ENCODE measurements at regions not wholly inside any gene's neighbourhood (a gene's known extent, or its start where the extent isn't known, plus 50 kb on each side); places are given as distances from the start of the nearest gene placed in this dataset.

DNA sequence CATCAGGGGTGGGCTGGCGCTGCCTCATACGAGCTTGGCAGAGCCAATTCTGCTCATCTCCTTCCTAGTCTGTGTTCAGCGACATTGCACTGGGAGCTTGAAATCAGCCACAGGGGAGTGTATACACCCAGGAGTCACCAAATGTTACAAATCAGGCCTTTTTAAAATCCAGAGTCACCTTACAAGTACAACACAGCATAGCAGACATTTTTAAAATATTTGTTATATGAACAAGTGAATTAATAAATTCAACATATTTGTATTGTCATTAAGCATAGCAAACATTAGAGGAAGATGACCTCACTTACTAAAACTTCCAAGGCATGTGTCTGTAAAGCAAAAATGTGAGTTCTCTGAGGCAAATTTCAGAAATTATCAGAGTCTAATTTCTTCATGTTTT is 210.0 kb downstream of the HLX start:
- H3K4me3 ChIP-seq (ENCODE audit: low read depth, low read length) = no peak overlapping the region
- ChIA-PET POLR2A (interaction anchor here (1.0 kb wide), 1 partner anchor 9 kb away, joined by 5 read pairs; no protein-coding TSS in a partner anchor), CTCF (interaction anchor here (1.6 kb wide), 1 partner anchor 215 kb away, joined by 4 read pairs; no protein-coding TSS in a partner anchor)
- no peak for DNase-seq (ENCODE audit: low read depth, low spot score)
- TF ChIP-seq, protein P1, sequence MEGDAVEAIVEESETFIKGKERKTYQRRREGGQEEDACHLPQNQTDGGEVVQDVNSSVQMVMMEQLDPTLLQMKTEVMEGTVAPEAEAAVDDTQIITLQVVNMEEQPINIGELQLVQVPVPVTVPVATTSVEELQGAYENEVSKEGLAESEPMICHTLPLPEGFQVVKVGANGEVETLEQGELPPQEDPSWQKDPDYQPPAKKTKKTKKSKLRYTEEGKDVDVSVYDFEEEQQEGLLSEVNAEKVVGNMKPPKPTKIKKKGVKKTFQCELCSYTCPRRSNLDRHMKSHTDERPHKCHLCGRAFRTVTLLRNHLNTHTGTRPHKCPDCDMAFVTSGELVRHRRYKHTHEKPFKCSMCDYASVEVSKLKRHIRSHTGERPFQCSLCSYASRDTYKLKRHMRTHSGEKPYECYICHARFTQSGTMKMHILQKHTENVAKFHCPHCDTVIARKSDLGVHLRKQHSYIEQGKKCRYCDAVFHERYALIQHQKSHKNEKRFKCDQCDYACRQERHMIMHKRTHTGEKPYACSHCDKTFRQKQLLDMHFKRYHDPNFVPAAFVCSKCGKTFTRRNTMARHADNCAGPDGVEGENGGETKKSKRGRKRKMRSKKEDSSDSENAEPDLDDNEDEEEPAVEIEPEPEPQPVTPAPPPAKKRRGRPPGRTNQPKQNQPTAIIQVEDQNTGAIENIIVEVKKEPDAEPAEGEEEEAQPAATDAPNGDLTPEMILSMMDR (IDR thresholded peaks at IDR 0.05; ENCODE audit: insufficient read depth, low read length, missing control alignments) = no peak

DNA sequence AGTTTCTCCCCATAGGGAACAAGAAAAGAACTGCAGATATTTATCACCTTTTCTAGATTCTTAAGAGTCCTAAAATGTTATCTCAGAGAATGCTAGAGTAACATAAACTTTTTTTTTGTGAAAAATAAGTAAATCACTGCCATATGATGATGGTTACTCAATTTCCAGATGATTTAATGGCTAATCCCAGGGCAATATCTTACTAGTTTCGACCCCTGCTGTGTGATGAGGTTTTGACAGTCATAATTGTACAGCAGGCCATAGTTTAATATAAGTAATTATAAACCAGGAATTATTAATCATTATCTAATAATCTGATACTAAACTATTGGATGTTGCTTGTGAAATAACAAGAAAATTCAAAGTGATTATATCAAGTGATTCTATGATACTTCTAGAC is 210.6 kb downstream of the HLX start:
- no peak for DNase-seq (ENCODE audit: low read depth, low spot score)
- ChIA-PET CTCF (no interaction called here), POLR2A (interaction anchor here (1.0 kb wide), 1 partner anchor 8 kb away, joined by 5 read pairs; no protein-coding TSS in a partner anchor)
- H3K4me3 ChIP-seq (ENCODE audit: low read depth, low read length) = no peak overlapping the region
- TF ChIP-seq, protein P1 (IDR thresholded peaks at IDR 0.05; ENCODE audit: insufficient read depth, low read length, missing control alignments) = no peak

DNA sequence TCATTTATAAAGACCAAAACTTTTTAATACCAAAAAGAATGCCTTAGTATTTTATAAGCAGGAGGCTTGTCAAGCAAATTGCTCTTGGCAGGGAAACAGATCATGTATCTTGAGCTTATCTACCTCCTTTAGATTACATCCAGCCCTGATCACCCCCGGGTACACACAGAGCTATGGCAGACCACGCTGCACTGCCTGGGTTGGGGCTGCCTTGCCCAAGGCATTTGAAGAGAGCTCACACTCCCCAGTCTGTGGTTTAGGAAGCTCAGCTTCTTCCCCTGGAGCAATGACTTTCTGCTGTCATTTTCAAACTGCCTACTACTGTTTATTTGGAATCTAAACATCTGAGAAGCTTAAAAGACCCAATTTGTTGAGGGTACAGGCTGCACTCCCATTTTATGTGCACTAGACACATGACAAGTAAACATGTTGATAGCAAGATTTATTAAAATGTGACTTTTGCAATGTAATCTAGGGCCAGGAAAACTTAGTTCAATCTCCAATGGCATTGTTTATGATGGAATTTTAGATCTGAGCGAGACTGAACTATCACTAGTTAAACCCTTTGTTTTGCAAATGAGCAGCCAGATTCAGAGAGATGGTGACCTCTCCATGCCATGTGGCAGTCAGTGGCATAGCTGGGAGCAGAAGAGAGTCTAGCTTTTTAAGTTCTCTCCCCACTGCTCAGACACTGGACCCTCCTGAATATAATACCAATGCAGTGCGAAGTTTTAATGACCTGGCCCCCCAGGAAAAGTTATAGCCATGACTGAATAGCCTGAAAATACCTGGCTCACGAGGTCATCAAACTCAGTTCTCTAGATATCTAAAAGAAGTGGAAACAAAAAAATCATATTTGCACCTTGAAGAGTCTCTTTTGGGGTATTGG is 214.9 kb downstream of the HLX start:
- POLR2A ChIA-PET = no interaction called here
- H3K4me3 ChIP-seq (ENCODE audit: low read depth, low read length) = no peak overlapping the region
- TF ChIP-seq, protein P1 (IDR thresholded peaks at IDR 0.05; ENCODE audit: insufficient read depth, low read length, missing control alignments) = no peak
- CTCF ChIA-PET = interaction anchor here (0.8 to 2.1 kb wide), 6 partner anchors 101 to 284 kb away, joined by 3 to 6 read pairs (median 3); no protein-coding TSS in a partner anchor
- no peak for DNase-seq (ENCODE audit: low read depth, low spot score)

DNA sequence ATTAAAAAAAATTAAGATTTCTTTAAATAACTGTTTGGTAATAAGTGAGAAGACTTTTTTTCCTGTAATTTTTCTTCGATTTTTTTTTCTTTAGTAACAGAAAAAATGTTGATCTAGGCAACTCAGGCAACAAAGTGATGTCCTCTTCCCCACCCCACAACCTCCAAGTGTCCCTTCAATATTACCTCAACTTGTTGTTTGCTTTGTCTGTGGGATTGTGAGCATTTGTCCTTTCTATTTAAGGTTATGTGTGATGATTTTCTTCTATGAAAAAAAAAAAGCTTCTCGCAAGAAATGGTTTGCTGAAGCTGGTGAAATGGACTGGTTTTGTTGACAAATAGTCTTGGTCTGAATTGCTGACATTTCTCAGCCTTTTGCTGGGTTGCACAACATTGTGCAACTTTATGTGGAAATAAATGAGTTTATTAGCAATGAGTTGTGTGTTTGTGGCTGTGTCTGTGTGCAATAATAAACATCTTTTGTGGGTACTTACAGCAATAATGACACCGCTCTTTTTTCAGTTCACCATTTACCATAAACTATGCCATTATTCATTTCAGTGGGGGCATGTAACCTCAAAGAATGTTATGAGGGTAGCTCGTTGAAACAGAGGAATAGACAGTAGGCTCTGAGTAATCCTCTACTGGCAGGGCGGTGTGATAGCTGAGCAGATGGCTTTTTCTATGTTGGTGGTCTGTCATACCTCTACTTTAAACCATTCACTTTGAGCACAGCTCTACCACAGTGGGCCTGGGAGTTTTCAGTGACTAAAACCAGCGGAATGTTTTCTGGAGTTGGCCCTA is 218.4 kb downstream of the HLX start:
- ChIA-PET CTCF (interaction anchor here (1.0 to 1.8 kb wide), 3 partner anchors 106 to 320 kb away, joined by 3 to 5 read pairs (median 3); no protein-coding TSS in a partner anchor), POLR2A (interaction anchor here (0.8 to 1.6 kb wide), 5 partner anchors 9 to 218 kb away, joined by 3 to 7 read pairs (median 5); partner anchors contain the start of gene HLX)
- no peak overlapping the region for H3K4me3 ChIP-seq (ENCODE audit: low read depth, low read length)
- TF ChIP-seq, protein P1 (IDR thresholded peaks at IDR 0.05; ENCODE audit: insufficient read depth, low read length, missing control alignments) = no peak
- peak; percentile 98 for DNase-seq (ENCODE audit: low read depth, low spot score)

DNA sequence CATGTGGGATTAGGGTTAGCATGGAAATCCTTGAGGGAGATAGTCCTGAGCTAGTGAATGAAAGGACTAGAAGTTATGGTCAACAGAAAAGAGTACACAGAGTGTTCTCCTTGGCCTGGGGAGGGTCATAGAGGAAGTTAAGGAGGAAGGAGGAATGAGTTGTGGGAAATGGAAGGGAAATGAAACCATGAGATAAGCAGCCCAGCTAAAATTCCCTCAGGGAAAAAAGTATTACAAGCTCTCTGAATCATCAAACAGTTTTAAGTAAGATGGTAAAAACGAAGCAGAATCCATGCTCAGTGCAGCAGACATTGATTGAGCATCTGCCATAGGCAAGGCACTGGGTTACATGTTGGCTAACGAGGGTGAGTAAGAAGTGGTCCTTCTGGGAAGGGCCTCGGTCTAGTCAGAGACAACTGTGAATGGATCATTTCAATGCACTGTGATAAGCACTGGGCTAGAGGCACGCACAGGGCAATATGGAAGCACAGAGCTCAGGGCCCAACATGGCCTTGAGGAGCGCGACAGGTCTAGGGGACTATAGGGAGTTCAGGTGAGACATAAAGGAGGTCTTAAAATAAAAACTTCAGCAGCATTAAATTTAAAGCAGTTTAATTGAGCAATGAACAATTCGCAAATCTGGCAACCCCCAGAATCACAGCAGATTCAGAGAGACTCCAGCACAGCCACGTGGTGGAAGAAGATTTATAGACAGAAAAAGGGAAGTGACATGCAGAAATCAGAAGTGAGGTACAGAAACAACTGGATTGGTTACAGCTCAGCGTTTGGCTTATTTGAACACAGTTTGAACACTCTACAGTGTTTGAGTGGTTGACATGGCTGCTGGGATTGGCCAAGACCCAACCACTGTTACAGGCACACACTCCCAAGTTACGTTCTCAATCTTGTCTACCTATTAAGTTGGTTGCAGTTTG is 219.5 kb downstream of the HLX start:
- DNase-seq (ENCODE audit: low read depth, low spot score) = no peak
- POLR2A ChIA-PET = interaction anchor here (0.8 to 1.6 kb wide), 5 partner anchors 10 to 220 kb away, joined by 3 to 7 read pairs (median 5); partner anchors contain the start of gene HLX
- TF ChIP-seq, protein P1 (IDR thresholded peaks at IDR 0.05; ENCODE audit: insufficient read depth, low read length, missing control alignments) = no peak
- CTCF ChIA-PET = interaction anchor here (1.0 to 1.8 kb wide), 3 partner anchors 105 to 319 kb away, joined by 3 to 5 read pairs (median 3); no protein-coding TSS in a partner anchor
- H3K4me3 ChIP-seq (ENCODE audit: low read depth, low read length) = no peak overlapping the region

All from AG04449 (cell line).